PFSK-1 (cell line): ENCODE measurements at regions not wholly inside any gene's neighbourhood (a gene's known extent, or its start where the extent isn't known, plus 50 kb on each side); places are given as distances from the start of the nearest gene placed in this dataset.

Experiments used
- REST ChIP-seq, 2 experiments: IDR thresholded peaks; 2 replicates each; pipeline versions ENCODE4 v1.6.1 to v1.8.0; 2011 to 2012; ENCODE audit warnings: low read depth in 2 of 2, low read length in 2 of 2, control low read depth in 1 of 2, inconsistent platforms in 1 of 2, mild to moderate bottlenecking in 1 of 2, moderate library complexity in 1 of 2; ENCODE audit not compliant: insufficient read depth in 1 of 2
- TAF1 ChIP-seq: IDR thresholded peaks from 2 replicates; pipeline ENCODE4 v1.6.1; 2012; ENCODE audit warnings: low read length, control low read depth, borderline replicate concordance; ENCODE audit not compliant: insufficient read depth

DNA sequence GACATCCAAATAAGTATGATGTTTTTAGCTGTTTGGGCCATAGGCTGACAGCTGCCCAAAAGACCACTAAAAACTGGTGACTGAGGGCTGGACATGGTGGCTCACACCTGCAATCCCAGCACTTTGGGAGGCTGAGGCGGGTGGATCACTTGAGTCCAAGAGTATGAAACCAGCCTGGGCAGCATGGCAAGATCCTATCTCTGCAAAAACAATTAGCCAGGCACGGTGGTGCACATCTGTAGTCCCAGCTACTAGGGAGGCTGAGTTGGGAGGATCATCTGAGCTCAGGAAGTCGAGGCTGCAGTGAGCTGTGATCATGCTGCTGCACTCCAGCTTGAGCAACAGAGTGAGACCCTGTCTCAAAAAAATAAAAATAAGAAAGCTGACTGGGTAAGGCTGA is 511.5 kb upstream of the RAB6C start:
- TF ChIP-seq TAF1 (no peak), REST (IDR thresholded peaks at IDR 0.05; ENCODE audit: insufficient read depth in 1 of 2, low read depth in 2 of 2, low read length in 2 of 2) (no peak)
